MM.1S (cell line): ENCODE measurements at regions not wholly inside any gene's neighbourhood (a gene's known extent, or its start where the extent isn't known, plus 50 kb on each side); places are given as distances from the start of the nearest gene placed in this dataset.

Experiments
- DNase-seq: peaks from one replicate; pipeline ENCODE4 v3.0.0-alpha.2; 2015
- H2AFZ ChIP-seq: fragments of 300-600 bp; sonication (generic); 2 replicates; pipeline ENCODE4 v1.6.0; 2016; ENCODE audit warnings: antibody characterized with exemption, low read length
- H3F3A ChIP-seq: fragments of 300-600 bp; sonication (generic); 2 replicates; pipeline ENCODE4 v1.6.1; 2016; ENCODE audit warnings: mild to moderate bottlenecking, antibody characterized with exemption, low read length, moderate library complexity, mixed read lengths; ENCODE audit not compliant: insufficient read depth
- H3K27ac ChIP-seq: fragments of 300-600 bp; sonication (generic); 2 replicates; pipeline ENCODE4 v1.5.1; 2016; ENCODE audit warnings: mild to moderate bottlenecking, low read length
- H3K27me3 ChIP-seq: fragments of 300-600 bp; sonication (generic); replicated peaks from 2 replicates; pipeline ENCODE4 v1.6.0; 2016; ENCODE audit warnings: low read length; ENCODE audit not compliant: insufficient read depth
- H3K36me3 ChIP-seq: fragments of 300-600 bp; sonication (generic); replicated peaks from 2 replicates; pipeline ENCODE4 v1.6.1; 2016; ENCODE audit warnings: mild to moderate bottlenecking, low read length, mixed read lengths; ENCODE audit not compliant: insufficient read depth
- H3K4me1 ChIP-seq: fragments of 300-600 bp; sonication (generic); 2 replicates; pipeline ENCODE4 v1.6.1; 2016; ENCODE audit warnings: low read length, mixed read lengths
- H3K4me2 ChIP-seq: fragments of 300-600 bp; sonication (generic); 2 replicates; pipeline ENCODE4 v1.6.0; 2016; ENCODE audit warnings: low read depth, low read length
- H3K4me3 ChIP-seq: fragments of 300-600 bp; sonication (generic); 2 replicates; pipeline ENCODE4 v1.5.1; 2016; ENCODE audit warnings: low read length, mixed read lengths
- H3K79me2 ChIP-seq: fragments of 300-600 bp; sonication (generic); 2 replicates; pipeline ENCODE4 v1.6.1; 2016; ENCODE audit warnings: mixed run types, low read length, mixed read lengths
- H3K9ac ChIP-seq: fragments of 300-600 bp; sonication (generic); 2 replicates; pipeline ENCODE4 v1.6.1; 2016; ENCODE audit warnings: low read length, mixed read lengths
- H3K9me2 ChIP-seq: fragments of 300-600 bp; sonication (generic); replicated peaks from 2 replicates; pipeline ENCODE4 v1.6.1; 2016; ENCODE audit warnings: mild to moderate bottlenecking, low read length, mixed read lengths; ENCODE audit not compliant: insufficient read depth
- H3K9me3 ChIP-seq: fragments of 300-600 bp; sonication (generic); replicated peaks from 2 replicates; pipeline ENCODE4 v1.6.1; 2016; ENCODE audit warnings: mild to moderate bottlenecking, low read length, mixed read lengths; ENCODE audit not compliant: insufficient read depth
- H4K20me1 ChIP-seq: fragments of 300-600 bp; sonication (generic); 2 replicates; pipeline ENCODE4 v1.6.1; 2016; ENCODE audit warnings: mild to moderate bottlenecking, low read length, moderate library complexity, mixed read lengths; ENCODE audit not compliant: insufficient read depth
- EZH2 ChIP-seq: fragments of 300-600 bp; sonication (generic); optimal IDR thresholded peaks from 2 replicates; pipeline ENCODE3; 2017; ENCODE audit warnings: low read depth, mild to moderate bottlenecking, antibody characterized with exemption, low read length, mixed read lengths
- EZH2phosphoT487 ChIP-seq: fragments of 300-600 bp; sonication (generic); IDR thresholded peaks from 2 replicates; pipeline ENCODE4 v1.6.1; 2018; ENCODE audit warnings: antibody characterized with exemption, low read length
- TF ChIP-seq, protein P1 (sequence below): fragments of 300-600 bp; sonication (generic); IDR thresholded peaks from 2 replicates; pipeline ENCODE4 v1.5.1; 2016; ENCODE audit warnings: antibody characterized with exemption, low read length, mixed read lengths

DNA sequence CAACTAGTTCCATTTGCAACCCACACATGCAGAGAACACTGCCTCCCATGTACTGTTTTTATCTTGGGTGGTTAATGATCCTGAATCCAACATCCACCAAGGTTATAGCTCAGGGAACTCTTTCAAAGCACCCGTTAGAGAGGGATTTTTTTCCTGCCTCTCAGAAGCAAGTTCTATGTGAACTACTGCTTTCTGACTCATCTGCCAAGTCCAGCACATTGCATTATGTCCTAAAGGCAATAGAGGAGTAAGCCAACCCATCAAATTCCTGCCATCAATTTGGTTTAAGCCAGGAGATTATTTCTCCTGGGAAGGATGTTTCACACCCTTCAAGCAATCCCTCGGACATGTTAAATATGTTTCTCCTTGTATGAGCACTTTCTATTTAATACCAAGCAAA, 334.5 kb downstream of the GASK1B start:
- no peaks in the 10 kb centered on the region for H3F3A ChIP-seq
- no peak overlapping the region for H3K4me2 ChIP-seq
- no peaks in the 10 kb centered on the region for H4K20me1 ChIP-seq
- H3K36me3 ChIP-seq, result no peaks in the 10 kb centered on the region
- TF ChIP-seq, protein P1, sequence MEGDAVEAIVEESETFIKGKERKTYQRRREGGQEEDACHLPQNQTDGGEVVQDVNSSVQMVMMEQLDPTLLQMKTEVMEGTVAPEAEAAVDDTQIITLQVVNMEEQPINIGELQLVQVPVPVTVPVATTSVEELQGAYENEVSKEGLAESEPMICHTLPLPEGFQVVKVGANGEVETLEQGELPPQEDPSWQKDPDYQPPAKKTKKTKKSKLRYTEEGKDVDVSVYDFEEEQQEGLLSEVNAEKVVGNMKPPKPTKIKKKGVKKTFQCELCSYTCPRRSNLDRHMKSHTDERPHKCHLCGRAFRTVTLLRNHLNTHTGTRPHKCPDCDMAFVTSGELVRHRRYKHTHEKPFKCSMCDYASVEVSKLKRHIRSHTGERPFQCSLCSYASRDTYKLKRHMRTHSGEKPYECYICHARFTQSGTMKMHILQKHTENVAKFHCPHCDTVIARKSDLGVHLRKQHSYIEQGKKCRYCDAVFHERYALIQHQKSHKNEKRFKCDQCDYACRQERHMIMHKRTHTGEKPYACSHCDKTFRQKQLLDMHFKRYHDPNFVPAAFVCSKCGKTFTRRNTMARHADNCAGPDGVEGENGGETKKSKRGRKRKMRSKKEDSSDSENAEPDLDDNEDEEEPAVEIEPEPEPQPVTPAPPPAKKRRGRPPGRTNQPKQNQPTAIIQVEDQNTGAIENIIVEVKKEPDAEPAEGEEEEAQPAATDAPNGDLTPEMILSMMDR, result no peak
- no peak for TF ChIP-seq EZH2
- TF ChIP-seq EZH2phosphoT487, result no peak
- no peaks in the 10 kb centered on the region for H3K9me2 ChIP-seq
- no peaks in the 10 kb centered on the region for H3K9me3 ChIP-seq
- no peak overlapping the region for H3K9ac ChIP-seq
- no peaks in the 10 kb centered on the region for H3K79me2 ChIP-seq
- no peak overlapping the region for H2AFZ ChIP-seq
- no peaks in the 10 kb centered on the region for H3K4me1 ChIP-seq
- no peak for DNase-seq
- no peak overlapping the region for H3K27ac ChIP-seq
- no peak overlapping the region for H3K4me3 ChIP-seq
- H3K27me3 ChIP-seq, result no peaks in the 10 kb centered on the region

DNA sequence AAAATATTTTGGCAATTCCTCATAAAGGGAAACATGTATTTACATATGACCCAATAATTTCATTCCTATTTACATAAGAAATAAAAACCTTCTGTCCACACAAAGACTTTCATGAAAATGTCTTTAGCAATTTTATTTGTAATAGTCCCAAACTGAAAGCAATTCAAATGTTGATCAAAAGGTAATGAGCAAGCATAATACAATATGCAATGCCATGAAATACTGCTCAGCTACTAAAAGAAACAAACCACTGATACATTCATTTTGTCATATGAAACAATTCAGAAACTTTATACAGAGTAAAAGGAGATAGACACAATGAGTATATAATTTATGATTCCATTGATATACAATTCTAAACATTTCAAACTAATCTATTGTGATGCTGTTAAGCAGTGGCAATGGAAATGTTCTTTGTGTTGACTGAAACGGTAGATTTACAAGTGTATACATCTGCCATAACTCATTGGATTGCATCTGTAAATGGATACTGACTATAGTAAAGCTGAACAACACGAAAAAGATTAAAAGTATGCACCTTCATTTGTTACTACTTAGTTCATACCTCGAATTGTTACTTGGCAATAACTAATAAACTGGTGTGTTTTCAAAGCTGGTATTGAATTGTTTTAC, 335.6 kb downstream of the GASK1B start:
- H3K9me2 ChIP-seq, result no peaks in the 10 kb centered on the region
- no peak overlapping the region for H2AFZ ChIP-seq
- H3K36me3 ChIP-seq, result no peaks in the 10 kb centered on the region
- no peaks in the 10 kb centered on the region for H3K79me2 ChIP-seq
- no peak overlapping the region for H3K27ac ChIP-seq
- TF ChIP-seq EZH2 (no peak), EZH2phosphoT487 (no peak)
- TF ChIP-seq, protein P1, result no peak
- DNase-seq, result no peak
- no peaks in the 10 kb centered on the region for H3F3A ChIP-seq
- no peak overlapping the region for H3K4me2 ChIP-seq
- no peaks in the 10 kb centered on the region for H3K4me1 ChIP-seq
- H3K9ac ChIP-seq, result no peak overlapping the region
- no peaks in the 10 kb centered on the region for H3K9me3 ChIP-seq
- no peaks in the 10 kb centered on the region for H4K20me1 ChIP-seq
- H3K4me3 ChIP-seq, result no peak overlapping the region
- H3K27me3 ChIP-seq, result no peaks in the 10 kb centered on the region

- TF ChIP-seq EZH2, result no peak
- TF ChIP-seq, protein P1, result no peak
- TF ChIP-seq EZH2phosphoT487, result no peak
- Histone ChIP-seq H3K4me3 (no peak overlapping the region), H3K79me2 (no peaks in the 10 kb centered on the region), H3K9me2 (no peaks in the 10 kb centered on the region), H3K9me3 (no peaks in the 10 kb centered on the region), H3K9ac (no peak overlapping the region), H3K27me3 (no peaks in the 10 kb centered on the region), H2AFZ (no peak overlapping the region), H3K27ac (no peak overlapping the region), H3K36me3 (no peaks in the 10 kb centered on the region), H3F3A (no peaks in the 10 kb centered on the region), H4K20me1 (no peaks in the 10 kb centered on the region), H3K4me1 (no peaks in the 10 kb centered on the region), H3K4me2 (no peak overlapping the region)
- DNase-seq, result no peak
These were observed 340.2 kb downstream of the GASK1B start for GRCh38 chr4:157832596-157832995.
